Thyroid gland (tissue), 4 donors: ENCODE measurements at regions not wholly inside any gene's neighbourhood (a gene's known extent, or its start where the extent isn't known, plus 50 kb on each side); places are given as distances from the start of the nearest gene placed in this dataset.

ENCODE experiments used
- DNase-seq, 2 donors: peaks; one replicate each; pipeline ENCODE4 v3.0.0-alpha.2; 2019
- H3K27ac ChIP-seq, 3 donors: fragments of 200-600 bp; sonication (generic); 1 replicate in 2 of 3; 2 replicates in 1 of 3; pipeline ENCODE4 v1.5.1; 2016 to 2019; ENCODE audit warnings: mild to moderate bottlenecking in 1 of 3, moderate library complexity in 1 of 3
- H3K27me3 ChIP-seq: fragments of 200-600 bp; sonication (generic); one replicate; pipeline ENCODE4 v1.5.1; 2019
- H3K36me3 ChIP-seq, 2 donors: fragments of 200-600 bp; sonication (generic); one replicate each; pipeline ENCODE4 v1.5.1; 2016 to 2019
- H3K4me1 ChIP-seq, 2 donors: fragments of 200-600 bp; sonication (generic); one replicate each; pipeline ENCODE4 v1.5.1; 2017 to 2019
- H3K4me3 ChIP-seq, 3 donors: fragments of 200-600 bp; sonication (generic); replicated peaks in 1 of 3; 1 replicate in 2 of 3; 2 replicates in 1 of 3; pipeline ENCODE4 v1.5.1; 2016; ENCODE audit warnings: mild to moderate bottlenecking in 1 of 3
- H3K9me3 ChIP-seq: fragments of 200-600 bp; sonication (generic); one replicate; pipeline ENCODE4 v1.5.1; 2017
- CTCF ChIP-seq, 6 experiments: fragments of 200-600 bp in 3 of 6; fragments of 450-650 bp in 3 of 6; sonication (generic) in 3 of 6; IDR thresholded peaks; one replicate each; pipeline ENCODE4 v1.5.1; 2016 to 2019; ENCODE audit warnings: antibody characterized with exemption in 6 of 6, mild to moderate bottlenecking in 2 of 6, inconsistent platforms in 1 of 6, moderate library complexity in 1 of 6
- POLR2A ChIP-seq, 2 donors: fragments of 450-650 bp; IDR thresholded peaks; one replicate each; pipeline ENCODE4 v1.6.1; 2017; ENCODE audit warnings: antibody characterized with exemption in 2 of 2, mild to moderate bottlenecking in 2 of 2, moderate library complexity in 1 of 2
- WGBS, 2 donors: methylation state at CpG; one replicate each; pipeline ENCODE4 v1.1.5; 2017; 5-methylcytosine and 5-hydroxymethylcytosine counted together
- intact Hi-C: fragments of 100-400 bp; cut with DNase I; formaldehyde crosslinking; loops from one replicate; pipeline ENCODE4 v1.15.1; 2023

- Histone ChIP-seq H3K36me3 (no peaks in the 10 kb centered on the region), H3K27me3 (no peaks in the 10 kb centered on the region), H3K9me3 (no peaks in the 10 kb centered on the region), H3K4me3 (no peak overlapping the region), H3K4me1 (no peaks in the 10 kb centered on the region), H3K27ac (no peak overlapping the region)
- no peak for TF ChIP-seq CTCF (IDR thresholded peaks at IDR 0.05)
- TF ChIP-seq POLR2A (IDR thresholded peaks at IDR 0.05): no peak
- WGBS, 2 donors: 57 to 65% methylated on average over 3 of the region's 3 CpGs
- no peak for DNase-seq
- intact Hi-C loops: no loop called here
These were observed 225.2 kb downstream of the SEC23A start for GRCh38 chr14:38877744-38878388.

- no peaks in the 10 kb centered on the region for H3K27me3 ChIP-seq
- intact Hi-C loops: no loop called here
- WGBS, 2 donors: 92 to 94% methylated on average over 2 of the region's 2 CpGs
These were observed 228.3 kb downstream of the SEC23A start for GRCh38 chr14:38874721-38875120.

GRCh38 chr14:38873941-38874612, 229.0 kb downstream of the SEC23A start:
- Histone ChIP-seq H3K27me3 (no peaks in the 10 kb centered on the region), H3K4me3 (no peak overlapping the region), H3K9me3 (no peaks in the 10 kb centered on the region), H3K36me3 (no peaks in the 10 kb centered on the region), H3K4me1 (no peaks in the 10 kb centered on the region), H3K27ac (no peak overlapping the region)
- intact Hi-C loops: no loop called here
- DNase-seq: no peak
- WGBS, 2 donors: 66% methylated on average over 3 of the region's 3 CpGs
- TF ChIP-seq CTCF (IDR thresholded peaks at IDR 0.05): no peak
- no peak for TF ChIP-seq POLR2A (IDR thresholded peaks at IDR 0.05)

More at GRCh38 chr14:38874721-38875120, 228.3 kb downstream of the SEC23A start:
- DNase-seq: no peak
- no peaks in the 10 kb centered on the region for H3K36me3 ChIP-seq
- H3K27ac ChIP-seq: no peak overlapping the region
- no peaks in the 10 kb centered on the region for H3K4me1 ChIP-seq
- H3K4me3 ChIP-seq: no peak overlapping the region
- no peaks in the 10 kb centered on the region for H3K9me3 ChIP-seq
- TF ChIP-seq POLR2A (IDR thresholded peaks at IDR 0.05) (no peak), CTCF (IDR thresholded peaks at IDR 0.05) (no peak)

GRCh38 chr14:38870296-38870836, 232.7 kb downstream of the SEC23A start:
- no peak overlapping the region for H3K4me3 ChIP-seq
- H3K9me3 ChIP-seq: no peaks in the 10 kb centered on the region
- no peaks in the 10 kb centered on the region for H3K36me3 ChIP-seq
- intact Hi-C loops: no loop called here
- DNase-seq: no peak
- peaks cover 0 to 4% of the 10 kb centered on the region in 2 donors for H3K4me1 ChIP-seq
- WGBS, 2 donors: 78 to 88% methylated on average over 3 of the region's 3 CpGs
- no peaks in the 10 kb centered on the region for H3K27me3 ChIP-seq
- H3K27ac ChIP-seq: no peak overlapping the region
- TF ChIP-seq POLR2A (IDR thresholded peaks at IDR 0.05): no peak
- TF ChIP-seq CTCF (IDR thresholded peaks at IDR 0.05): no peak
